Loucy (cell line): ENCODE measurements at regions not wholly inside any gene's neighbourhood (a gene's known extent, or its start where the extent isn't known, plus 50 kb on each side); places are given as distances from the start of the nearest gene placed in this dataset.

ENCODE experiments used
- H2AFZ ChIP-seq: fragments of 200-600 bp; sonication (generic); 2 replicates; pipeline ENCODE4 v1.6.0; 2016; ENCODE audit warnings: antibody characterized with exemption, mild to moderate bottlenecking, low read length, moderate library complexity
- H3F3A ChIP-seq: fragments of 200-600 bp; 2 replicates; pipeline ENCODE4 v1.6.0; 2016; ENCODE audit warnings: antibody characterized with exemption, low read depth, mild to moderate bottlenecking
- H3K27me3 ChIP-seq: fragments of 200-600 bp; sonication (generic); 2 replicates; pipeline ENCODE4 v1.6.1; 2014; ENCODE audit warnings: low read length, mild to moderate bottlenecking; ENCODE audit not compliant: insufficient read depth, poor library complexity, severe bottlenecking
- H3K36me3 ChIP-seq: fragments of 200-600 bp; sonication (generic); 2 replicates; pipeline ENCODE4 v1.6.1; 2016; ENCODE audit warnings: low read length; ENCODE audit not compliant: insufficient read depth
- H3K4me1 ChIP-seq: fragments of 200-600 bp; sonication (generic); 2 replicates; pipeline ENCODE4 v1.5.1; 2014; ENCODE audit warnings: low read length, mild to moderate bottlenecking; ENCODE audit not compliant: insufficient read depth, poor library complexity, severe bottlenecking
- H3K4me2 ChIP-seq: fragments of 200-600 bp; sonication (generic); 2 replicates; pipeline ENCODE4 v1.6.0; 2014; ENCODE audit warnings: antibody characterized with exemption, low read length, low read depth, mild to moderate bottlenecking; ENCODE audit not compliant: poor library complexity, severe bottlenecking
- H3K4me3 ChIP-seq: fragments of 200-600 bp; sonication (generic); 2 replicates; pipeline ENCODE4 v1.5.1; 2014; ENCODE audit warnings: low read length, mild to moderate bottlenecking, mixed read lengths; ENCODE audit not compliant: poor library complexity, severe bottlenecking
- H3K79me2 ChIP-seq: fragments of 200-600 bp; sonication (generic); 2 replicates; pipeline ENCODE4 v1.6.1; 2014; ENCODE audit warnings: low read length; ENCODE audit not compliant: insufficient read depth
- H3K9ac ChIP-seq: fragments of 200-600 bp; sonication (generic); 2 replicates; pipeline ENCODE4 v1.6.0; 2014; ENCODE audit warnings: mild to moderate bottlenecking, low read depth, low read length, moderate library complexity; ENCODE audit not compliant: poor library complexity, severe bottlenecking
- H3K9me2 ChIP-seq: fragments of 200-600 bp; sonication (generic); replicated peaks from 2 replicates; pipeline ENCODE4 v1.6.1; 2016; ENCODE audit warnings: low read depth, low read length, mixed read lengths
- H3K9me3 ChIP-seq: fragments of 200-600 bp; sonication (generic); 2 replicates; pipeline ENCODE4 v1.6.1; 2014; ENCODE audit warnings: mild to moderate bottlenecking, antibody characterized with exemption, low read length, low read depth; ENCODE audit not compliant: insufficient read depth
- H4K20me1 ChIP-seq: fragments of 200-600 bp; sonication (generic); 2 replicates; pipeline ENCODE4 v1.6.0; 2014; ENCODE audit warnings: antibody characterized with exemption, low read length, mild to moderate bottlenecking; ENCODE audit not compliant: insufficient read depth, poor library complexity, severe bottlenecking
- CTCF ChIP-seq: fragments of 200-600 bp; sonication (generic); conservative IDR thresholded peaks from 2 replicates; pipeline ENCODE4 v1.5.1; 2014; ENCODE audit warnings: mild to moderate bottlenecking, antibody characterized with exemption, low read length
- EZH2phosphoT487 ChIP-seq: fragments of 200-600 bp; IDR thresholded peaks from 2 replicates; pipeline ENCODE4 v1.6.1; 2018; ENCODE audit warnings: antibody characterized with exemption, mild to moderate bottlenecking, moderate library complexity, borderline replicate concordance

DNA sequence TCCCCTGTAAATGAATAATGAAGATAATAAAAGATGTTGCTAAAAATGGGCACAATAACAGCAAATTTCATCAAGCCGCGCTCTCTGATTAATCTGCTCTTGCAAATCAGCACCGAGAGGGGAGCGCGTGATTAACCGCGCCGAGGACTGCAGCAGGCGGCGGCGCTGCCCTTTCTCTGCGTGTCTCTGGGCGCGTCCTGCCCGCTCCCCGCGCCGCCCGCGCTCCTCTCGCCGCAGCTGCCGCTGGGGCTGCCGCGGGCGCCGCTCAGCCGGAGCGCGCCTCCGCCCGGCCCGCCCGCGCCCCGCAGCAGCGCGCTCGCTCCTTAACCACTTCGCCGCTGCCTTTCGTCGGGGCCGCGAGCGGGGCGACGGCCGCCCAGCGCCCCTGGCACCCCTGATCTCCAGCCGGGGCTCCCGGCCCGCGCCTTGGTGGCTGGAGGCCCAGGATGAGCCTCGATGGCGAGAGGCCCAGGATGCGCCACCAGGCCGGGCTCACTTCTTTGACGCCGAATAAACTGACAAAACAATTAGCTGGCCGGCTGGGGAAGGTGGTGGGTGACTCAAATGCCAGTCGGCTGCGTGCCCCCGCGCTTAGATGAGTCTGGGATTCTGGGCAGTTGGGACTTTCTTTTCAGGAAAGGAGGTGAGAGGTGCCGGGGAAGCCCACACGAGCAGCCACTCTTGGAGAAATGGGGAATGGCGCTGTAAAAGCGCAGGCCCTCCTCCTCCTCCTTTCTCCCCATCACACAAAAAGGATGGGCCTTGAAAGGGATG lies 221.4 kb upstream of the PKN2 start:
- no peak overlapping the region for H2AFZ ChIP-seq
- no peak overlapping the region for H3K4me3 ChIP-seq
- H3K9ac ChIP-seq: no peak overlapping the region
- TF ChIP-seq CTCF (no peak), EZH2phosphoT487 (no peak)
- H3F3A ChIP-seq: no peaks in the 10 kb centered on the region
- H3K4me1 ChIP-seq: no peaks in the 10 kb centered on the region
- H3K9me2 ChIP-seq: no peaks in the 10 kb centered on the region
- no peaks in the 10 kb centered on the region for H3K27me3 ChIP-seq
- no peaks in the 10 kb centered on the region for H3K36me3 ChIP-seq
- H4K20me1 ChIP-seq: no peaks in the 10 kb centered on the region
- H3K79me2 ChIP-seq: no peaks in the 10 kb centered on the region
- H3K9me3 ChIP-seq: no peaks in the 10 kb centered on the region
- H3K4me2 ChIP-seq: no peak overlapping the region

DNA sequence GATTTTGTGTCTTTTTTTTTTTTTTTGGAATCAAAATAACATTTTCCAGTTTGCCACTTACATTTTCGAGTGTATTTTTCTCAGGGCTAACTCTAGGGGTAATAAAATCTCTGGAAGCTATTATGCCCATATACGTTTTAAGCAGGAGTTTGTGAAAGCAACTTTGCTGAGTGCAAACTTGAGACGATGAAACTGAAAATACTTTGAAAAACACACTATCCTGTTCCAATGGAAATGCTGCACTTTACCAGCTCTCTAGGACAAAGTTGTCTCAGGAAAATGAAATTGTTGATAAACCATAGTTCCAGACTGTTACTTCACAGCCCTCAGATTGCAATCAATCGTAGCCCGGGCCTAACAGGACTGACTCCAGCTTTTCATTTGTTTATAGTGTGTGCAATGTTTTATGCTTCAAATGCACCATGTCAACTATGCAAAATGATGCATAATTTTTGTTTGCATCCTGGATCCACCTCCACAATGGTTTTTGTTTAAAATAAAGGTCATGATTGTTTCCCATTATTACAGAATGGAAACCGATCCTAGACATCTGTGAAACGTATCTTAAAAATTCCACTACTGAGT lies 220.6 kb upstream of the PKN2 start:
- Histone ChIP-seq H3K9me3 (peaks cover 3% of the 10 kb centered on the region; the same call in 1 of the 2 replicates), H3F3A (no peaks in the 10 kb centered on the region), H3K4me1 (no peaks in the 10 kb centered on the region), H4K20me1 (no peaks in the 10 kb centered on the region), H3K27me3 (no peaks in the 10 kb centered on the region), H3K36me3 (no peaks in the 10 kb centered on the region), H3K4me2 (no peak overlapping the region), H3K79me2 (no peaks in the 10 kb centered on the region), H2AFZ (no peak overlapping the region), H3K9me2 (no peaks in the 10 kb centered on the region), H3K9ac (no peak overlapping the region), H3K4me3 (no peak overlapping the region)
- TF ChIP-seq CTCF (no peak), EZH2phosphoT487 (no peak)

- Histone ChIP-seq H3F3A (no peaks in the 10 kb centered on the region), H3K9me2 (no peaks in the 10 kb centered on the region), H3K36me3 (no peaks in the 10 kb centered on the region), H3K27me3 (no peaks in the 10 kb centered on the region), H3K4me3 (no peak overlapping the region), H3K4me2 (no peak overlapping the region), H3K9me3 (peaks cover 3% of the 10 kb centered on the region; the same call in 1 of the 2 replicates), H3K9ac (no peak overlapping the region), H3K79me2 (no peaks in the 10 kb centered on the region), H3K4me1 (no peaks in the 10 kb centered on the region), H4K20me1 (no peaks in the 10 kb centered on the region), H2AFZ (no peak overlapping the region)
- no peak for TF ChIP-seq EZH2phosphoT487
- no peak for TF ChIP-seq CTCF
These were observed 218.1 kb upstream of the PKN2 start for GRCh38 chr1:88466011-88466410.
